SU-DHL-6 (cell line): ENCODE measurements at regions not wholly inside any gene's neighbourhood (a gene's known extent, or its start where the extent isn't known, plus 50 kb on each side); places are given as distances from the start of the nearest gene placed in this dataset.

ENCODE experiments used
- CTCF ChIP-seq: fragments of 200-600 bp; sonication (generic); IDR thresholded peaks from one replicate; pipeline ENCODE4 v1.5.1; 2017; ENCODE audit warnings: antibody characterized with exemption, mild to moderate bottlenecking, low read length, moderate library complexity; ENCODE audit not compliant: insufficient read depth, poor library complexity, severe bottlenecking
- EZH2phosphoT487 ChIP-seq: fragments of 200-600 bp; sonication (generic), shearing (Covaris generic); conservative IDR thresholded peaks from 2 replicates; pipeline ENCODE4 v1.6.1; 2018; ENCODE audit warnings: mild to moderate bottlenecking, antibody characterized with exemption, low read length, moderate library complexity, mixed read lengths

DNA sequence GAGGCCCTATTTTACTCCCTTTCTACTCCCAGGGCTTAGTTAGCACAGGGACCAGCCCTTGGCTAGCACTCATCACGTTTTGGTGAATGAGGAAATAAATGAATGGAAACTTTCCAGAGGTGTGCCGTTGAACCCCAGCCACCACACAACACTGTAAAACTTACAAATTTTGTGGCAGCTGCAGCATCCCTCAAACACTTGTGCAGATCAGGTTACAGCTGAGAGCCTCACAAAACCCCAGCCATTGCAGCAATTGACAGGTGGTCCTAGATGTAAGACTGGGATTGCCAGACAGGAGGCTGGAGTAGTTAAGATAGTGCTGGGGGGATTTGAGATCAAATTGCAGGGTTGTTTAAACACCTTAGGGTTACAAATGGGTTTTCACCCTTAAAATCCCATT lies 482.2 kb upstream of the KIF2A start:
- no peak for TF ChIP-seq EZH2phosphoT487
- no peak for TF ChIP-seq CTCF
